KBM-7 (cell line): ENCODE measurements at regions not wholly inside any gene's neighbourhood (a gene's known extent, or its start where the extent isn't known, plus 50 kb on each side); places are given as distances from the start of the nearest gene placed in this dataset.

Experiments used
- DNase-seq: peaks from one replicate; pipeline ENCODE4 v3.0.0-alpha.2; 2015
- in situ Hi-C: fragments of 300-500 bp; cut with MboI; formaldehyde crosslinking; loops from 2 replicates; pipeline ENCODE4 v1.14.3; 2020; ENCODE audit warnings: low sequenced_read_pairs, low pct_unique_long_range_greater_than_20kb, mixed read lengths

DNA sequence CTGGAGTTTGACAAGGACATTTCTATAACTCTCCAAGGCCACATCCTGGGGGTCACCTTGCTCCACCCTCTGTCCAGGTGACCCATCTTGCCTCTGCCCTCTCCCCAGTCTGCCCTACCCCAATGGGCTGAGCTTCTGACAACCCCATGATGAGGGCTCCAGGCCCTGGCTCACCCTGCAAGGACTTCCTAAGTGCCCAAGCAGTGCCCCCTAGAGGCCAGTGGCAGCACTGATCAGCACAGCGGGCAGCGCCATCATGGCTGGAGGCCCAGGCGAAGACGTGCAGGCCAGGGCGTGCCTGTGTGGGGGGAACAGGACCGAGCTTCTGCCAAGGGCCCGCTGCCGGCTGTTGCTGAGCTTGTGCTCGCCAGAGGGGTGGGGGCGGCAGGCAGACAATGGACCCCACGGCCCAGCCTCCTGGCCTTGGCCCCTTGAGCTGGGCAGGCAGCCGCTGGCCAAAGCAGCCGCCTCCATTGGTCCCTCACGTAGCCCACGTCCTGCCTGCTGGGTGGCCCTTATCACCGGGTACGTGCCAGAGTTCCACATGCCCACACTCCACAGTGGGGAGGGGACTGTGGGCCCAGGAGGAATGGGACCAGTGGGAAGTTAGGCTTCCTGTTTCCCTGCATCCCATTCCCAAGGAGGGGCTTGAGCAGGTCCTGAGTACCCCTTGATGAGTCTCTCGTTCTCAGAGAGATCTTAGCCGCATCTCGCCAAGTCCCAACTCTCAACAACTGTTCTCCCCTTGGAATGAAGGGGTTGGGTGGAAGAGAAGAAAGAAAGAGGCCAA, 64.3 kb downstream of the MRPL14 start:
- in situ Hi-C loops = no loop called here

DNA sequence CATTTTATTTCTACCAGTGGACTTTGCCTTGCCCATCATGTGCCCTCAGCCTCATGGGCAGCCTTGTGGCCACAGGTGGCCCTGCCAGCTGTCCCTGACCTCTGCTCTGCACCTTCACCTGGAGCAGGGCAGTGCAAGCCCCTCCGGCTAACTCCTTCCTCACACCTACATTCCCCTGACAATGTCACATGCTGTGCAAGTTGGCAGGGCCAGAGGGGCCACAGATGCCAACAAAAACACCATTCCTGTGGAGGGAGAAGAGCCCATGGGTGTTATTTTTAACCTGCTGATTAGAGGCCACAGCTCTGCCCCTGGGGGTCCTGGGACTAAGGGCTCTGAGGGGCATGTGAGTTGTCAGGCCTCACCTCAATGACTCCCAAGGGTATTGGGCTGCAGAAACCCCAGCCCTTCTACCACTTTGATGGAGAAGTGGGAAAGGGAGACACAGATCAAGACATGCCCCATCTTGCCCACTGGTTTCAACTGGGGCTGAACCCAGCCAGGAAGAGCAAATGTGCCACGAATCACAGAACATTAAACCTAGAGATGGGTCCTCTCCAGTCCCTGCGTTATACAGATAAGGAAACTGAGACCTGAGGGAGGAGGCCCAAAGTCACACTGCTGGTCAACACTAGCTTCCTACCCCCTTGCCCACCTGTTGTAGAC, 65.0 kb downstream of the MRPL14 start:
- no peak for DNase-seq
- in situ Hi-C loops = no loop called here

More for the DNA sequence above, 64.3 kb downstream of the MRPL14 start:
- peak; percentile 62 for DNase-seq

DNA sequence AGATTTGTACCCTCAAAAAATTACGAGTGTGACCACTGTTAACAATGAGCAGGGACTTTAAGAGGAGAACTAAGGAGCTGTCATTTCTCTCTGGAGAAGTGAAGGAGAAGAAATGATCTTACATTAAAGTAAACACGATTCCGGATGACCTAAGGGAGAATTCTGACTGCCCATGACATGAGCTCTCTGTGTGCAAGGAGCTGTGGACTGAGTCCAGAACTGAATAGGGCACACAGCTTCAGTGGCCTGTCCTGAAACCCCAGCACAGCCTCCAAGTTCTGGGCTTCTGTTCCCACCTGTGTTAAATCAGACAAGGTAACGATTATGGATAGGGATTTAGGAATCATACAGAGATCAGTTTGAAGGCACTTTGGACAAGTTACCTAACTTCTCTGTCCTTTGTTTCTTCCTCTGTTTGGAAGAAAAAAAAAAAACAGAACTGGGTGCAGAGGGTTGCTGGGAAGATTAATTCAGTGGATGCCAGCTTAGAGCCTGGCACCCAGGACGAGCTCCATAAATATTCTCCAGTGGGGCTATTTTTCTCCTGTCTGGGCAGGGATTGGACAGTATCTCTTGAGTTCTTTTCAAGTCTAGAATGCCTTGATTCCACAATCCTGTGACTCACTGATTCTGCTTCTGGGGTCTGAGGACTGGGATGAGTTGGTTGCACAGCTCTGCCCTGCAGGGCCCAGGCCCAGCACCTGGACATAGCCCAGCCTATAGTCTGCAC, 65.7 kb downstream of the MRPL14 start:
- no peak for DNase-seq
- in situ Hi-C loops = no loop called here

DNA sequence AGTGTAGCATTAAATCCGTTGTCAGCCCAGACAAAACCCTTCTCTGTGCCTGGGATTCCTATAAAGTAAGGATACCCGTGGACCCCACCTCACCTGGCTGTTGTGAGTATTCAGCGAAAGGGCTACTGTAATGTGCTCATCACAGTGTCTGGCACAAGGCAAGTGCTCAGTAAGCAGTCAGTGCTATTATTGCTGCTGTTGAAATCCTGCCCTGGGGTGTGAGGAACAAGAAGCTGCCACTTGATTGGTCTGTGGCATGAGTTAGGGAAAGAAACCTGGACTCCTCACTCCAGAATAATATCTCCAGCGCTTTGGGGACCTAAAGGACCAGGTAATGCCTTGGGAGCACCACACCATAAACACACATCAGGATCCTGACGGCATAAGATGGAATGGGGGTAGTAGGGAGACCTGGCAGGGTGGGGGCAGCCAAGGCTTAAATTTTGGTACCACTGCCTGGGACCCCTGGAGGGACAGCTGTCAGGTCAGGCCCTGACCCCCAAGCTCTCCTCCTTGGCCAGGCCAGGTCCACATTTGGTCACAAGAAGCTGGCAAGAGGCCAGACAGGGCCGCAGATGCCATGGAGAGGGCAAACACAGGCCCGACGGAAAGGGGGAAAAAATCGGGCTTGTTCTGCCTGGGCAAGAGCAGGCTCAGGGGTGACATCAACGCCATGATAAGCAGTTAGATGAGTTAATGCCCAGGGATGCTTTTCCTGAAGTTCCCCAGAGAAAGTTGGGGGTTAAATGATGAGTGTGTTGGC, 66.5 kb downstream of the MRPL14 start:
- no peak for DNase-seq
- in situ Hi-C loops = no loop called here

DNA sequence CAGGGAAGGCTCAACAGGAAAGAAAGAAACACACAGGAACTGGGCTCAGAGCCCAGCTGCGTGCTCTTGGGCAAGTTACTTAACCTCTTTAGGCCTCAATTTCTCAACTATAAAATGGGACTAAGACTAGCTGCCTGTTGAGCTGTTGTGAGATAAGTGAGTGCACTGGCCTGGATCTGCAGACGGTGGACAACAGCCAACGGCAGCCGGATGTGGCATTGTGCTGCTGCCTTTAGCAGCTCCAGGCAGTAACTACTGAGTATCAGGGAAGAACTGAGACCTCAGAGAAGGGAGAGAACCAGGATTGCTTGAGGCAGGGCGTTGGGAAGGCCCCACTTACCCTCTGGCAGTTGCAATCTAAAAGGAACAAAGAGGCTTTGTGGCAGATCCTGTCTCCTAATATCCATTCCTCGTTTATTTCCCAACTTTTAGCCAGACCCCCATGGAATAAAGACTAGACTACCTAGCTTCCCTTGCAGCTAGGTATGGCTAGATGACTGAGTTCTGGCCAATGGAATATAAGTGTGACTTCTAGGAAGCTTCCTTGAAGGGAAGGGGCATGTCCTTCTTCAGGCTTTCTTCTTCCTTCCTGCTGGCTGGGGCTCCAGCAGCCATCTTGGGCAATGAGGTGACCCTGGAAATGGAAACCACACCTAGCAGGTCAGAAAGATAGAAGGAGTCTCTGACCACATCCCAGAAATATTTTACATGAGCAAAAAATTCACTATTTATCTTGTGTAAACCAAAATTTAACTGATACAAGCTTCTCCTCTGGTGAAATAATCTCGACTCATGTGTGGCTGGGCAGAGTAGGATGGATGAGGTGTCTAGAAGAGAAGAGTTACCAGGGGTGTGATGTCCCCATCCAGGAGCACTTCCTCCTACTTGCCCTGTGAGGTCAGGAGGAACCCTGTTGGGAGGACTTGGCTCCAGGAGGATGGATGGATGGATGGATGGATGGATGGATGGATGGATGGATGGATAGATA, 67.6 kb downstream of the MRPL14 start:
- in situ Hi-C loops = no loop called here
- no peak for DNase-seq

DNA sequence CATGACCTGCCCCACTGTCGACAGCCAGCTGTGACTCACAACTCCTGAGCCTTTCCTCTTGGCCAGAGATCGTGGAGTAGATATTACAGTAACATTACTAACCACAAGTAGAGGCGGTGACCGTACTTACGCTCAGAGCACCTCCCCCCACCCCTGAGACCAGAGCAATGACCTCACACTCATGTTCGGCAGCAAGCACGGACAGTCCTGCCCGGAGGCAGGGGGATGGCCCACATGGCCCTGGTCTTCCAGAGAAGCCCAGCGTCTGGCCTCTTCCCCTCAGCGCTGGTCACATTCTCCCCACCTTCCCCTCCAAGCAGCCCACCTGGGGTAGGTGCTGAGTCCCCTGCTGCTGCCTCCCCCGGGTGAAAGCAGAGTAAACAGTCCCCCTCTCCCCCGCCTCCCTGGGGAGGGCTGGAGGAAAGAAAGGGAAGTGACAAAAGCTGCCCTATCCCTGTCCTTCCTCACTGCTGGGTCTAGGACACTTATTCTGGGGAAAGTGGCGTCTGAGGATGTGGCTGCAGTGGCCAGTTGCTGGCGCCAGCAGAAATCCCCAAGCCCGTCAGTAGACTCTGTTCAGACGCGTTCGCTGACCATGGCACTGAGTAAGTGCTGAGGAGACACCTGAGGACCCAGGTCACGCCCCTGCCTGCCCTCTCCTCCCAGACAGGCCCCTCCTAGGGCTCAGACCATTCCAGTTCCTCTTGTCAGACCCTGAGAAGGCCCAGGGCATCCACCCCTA, 68.5 kb downstream of the MRPL14 start:
- in situ Hi-C loops = no loop called here

DNA sequence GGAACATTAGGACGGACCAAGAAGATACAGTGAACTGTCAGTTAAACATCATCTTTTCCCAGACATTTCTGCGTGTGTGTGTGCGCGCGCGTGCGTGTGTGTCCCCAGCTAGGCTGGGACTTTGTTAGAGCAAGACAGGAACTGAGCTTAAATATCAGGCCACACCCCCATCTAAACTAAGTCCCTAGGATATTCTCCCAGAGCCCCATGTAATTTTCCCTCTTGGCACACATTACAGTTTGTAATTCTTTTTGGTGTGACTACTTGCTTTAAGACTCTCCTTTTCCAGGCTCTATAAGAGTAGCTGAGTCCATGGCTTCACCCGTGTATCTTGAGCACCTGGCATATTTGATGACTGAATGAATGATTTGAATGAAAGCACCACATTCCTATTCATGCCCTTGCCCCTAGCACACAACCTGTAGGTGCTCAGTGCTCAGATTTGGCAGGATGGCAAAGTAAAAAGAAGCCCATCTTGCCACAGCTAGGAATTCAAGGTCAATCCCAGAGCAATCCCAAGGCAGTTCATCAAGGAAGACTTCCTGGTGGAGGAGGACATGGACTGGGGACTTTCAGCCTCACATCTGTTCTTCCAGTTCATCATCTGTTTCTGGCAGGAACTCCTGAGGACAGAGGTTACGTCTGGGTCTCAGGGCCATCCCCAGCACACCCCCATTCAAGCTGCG, 69.2 kb downstream of the MRPL14 start:
- no peak for DNase-seq
- in situ Hi-C loops = no loop called here

More for the DNA sequence above, 68.5 kb downstream of the MRPL14 start:
- DNase-seq = peak; percentile 96

DNA sequence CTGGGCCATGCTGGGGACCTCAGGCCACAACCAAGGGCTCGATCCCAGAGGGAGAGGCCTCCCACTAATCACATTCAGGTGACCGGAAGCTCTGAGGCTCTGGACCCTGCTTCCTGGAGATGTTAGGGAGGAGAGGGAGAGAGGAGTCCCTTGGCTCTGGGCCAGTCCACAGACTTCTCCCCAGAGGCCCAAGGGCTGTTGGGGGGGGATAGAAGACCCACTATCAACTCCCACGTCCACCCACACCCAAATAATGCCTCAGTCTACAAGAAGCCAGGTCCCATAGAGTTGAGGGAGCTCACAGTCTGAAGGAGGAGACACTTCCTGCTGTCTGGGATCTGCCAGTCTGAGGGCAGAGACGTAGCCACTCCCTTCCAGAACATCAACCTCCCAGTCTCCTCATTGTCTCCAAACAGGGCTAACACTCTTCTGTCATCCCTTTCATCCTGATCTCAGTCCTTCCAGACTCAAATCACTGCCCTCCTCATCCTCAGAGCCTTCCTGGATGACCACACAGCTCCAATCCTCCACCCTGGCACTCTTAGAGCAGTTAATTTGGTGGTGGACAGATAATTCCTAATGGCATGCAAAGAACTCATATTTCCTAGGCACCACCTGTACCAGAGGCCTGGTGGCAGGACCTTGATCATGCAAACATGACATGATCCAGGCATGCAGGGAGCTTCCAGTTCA, 69.9 kb downstream of the MRPL14 start:
- DNase-seq = no peak
- in situ Hi-C loops = no loop called here

DNA sequence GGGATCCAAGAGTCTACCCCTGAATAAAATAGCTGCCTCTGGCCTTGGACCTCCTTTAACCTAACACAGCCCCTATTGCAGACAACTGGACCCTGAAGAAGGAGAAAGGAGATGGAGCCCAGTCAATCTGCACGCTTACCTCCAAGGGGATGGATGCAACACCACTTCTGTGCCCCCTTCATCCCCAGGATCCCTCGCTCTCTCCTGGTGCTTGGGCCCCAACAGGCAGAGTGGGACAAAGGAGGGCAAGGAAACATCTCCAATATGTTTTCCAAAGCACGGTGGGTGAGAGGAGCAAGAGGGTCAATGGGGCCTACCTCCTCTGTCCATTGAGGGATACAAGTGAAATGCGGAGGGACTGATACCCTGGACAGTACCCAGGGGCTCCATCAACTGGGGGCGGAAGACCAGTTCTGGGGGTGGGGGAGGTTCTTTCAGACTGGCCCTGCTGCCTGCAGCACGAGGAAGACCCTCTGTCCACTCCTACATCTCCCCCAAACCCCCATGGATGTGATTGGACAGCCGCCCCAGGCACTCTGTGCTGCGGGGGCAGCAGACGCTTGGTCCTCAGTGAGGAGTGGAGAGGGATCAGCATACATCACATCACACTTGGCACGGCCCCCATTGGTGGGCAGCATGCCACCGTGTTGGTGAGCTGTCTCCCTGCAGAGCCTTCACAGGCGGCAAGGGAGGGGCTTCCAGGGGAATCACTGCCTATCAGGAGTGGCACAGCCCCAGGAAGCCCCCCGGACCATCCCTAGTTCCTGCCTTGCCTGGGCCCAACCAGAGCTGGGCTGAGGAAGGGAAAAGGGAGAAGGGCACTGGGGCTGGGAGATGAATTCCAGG, 70.6 kb downstream of the MRPL14 start:
- DNase-seq = no peak

DNA sequence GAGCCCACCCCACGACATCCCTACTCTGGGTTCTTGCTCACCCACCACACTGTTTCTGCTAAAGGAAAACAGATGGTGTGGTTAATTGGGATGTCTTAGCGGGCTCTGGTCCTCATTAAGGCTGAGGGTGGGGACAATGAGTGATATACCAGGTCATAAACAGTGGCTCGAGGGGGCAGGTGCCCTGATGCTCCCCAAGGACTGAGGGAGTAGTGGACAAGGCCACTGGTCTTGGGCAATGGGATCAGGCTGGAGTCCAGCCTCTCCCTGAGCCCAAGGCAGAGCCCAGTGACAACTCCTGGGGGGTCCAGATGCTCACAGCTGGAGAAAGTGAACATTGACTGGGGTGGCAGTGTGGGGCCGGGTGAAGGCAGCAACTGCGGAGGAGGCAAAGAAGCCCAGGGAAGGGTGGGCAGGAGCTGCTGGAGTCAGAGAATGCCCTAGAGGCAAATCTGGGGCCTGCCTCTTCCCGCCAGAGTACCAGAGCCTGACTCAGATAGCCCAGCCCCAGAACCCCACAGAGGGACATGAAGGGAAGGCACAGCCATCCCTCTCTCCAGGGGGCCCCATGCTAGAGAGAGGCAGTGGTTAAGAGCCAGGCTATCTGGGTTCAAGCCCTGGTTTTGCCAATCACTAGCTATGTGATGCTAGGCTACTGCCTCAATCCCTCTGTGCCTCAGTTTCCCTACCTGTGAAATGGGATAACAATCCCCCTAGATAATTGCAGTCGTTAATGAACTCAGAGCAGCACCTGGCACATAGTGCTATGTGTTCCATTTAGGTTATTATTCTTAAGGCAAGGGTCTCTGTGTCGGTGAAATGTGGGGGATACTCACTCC, 72.3 kb downstream of the MRPL14 start:
- in situ Hi-C loops = no loop called here
- no peak for DNase-seq

More for the DNA sequence above, 70.6 kb downstream of the MRPL14 start:
- in situ Hi-C loops = no loop called here

DNA sequence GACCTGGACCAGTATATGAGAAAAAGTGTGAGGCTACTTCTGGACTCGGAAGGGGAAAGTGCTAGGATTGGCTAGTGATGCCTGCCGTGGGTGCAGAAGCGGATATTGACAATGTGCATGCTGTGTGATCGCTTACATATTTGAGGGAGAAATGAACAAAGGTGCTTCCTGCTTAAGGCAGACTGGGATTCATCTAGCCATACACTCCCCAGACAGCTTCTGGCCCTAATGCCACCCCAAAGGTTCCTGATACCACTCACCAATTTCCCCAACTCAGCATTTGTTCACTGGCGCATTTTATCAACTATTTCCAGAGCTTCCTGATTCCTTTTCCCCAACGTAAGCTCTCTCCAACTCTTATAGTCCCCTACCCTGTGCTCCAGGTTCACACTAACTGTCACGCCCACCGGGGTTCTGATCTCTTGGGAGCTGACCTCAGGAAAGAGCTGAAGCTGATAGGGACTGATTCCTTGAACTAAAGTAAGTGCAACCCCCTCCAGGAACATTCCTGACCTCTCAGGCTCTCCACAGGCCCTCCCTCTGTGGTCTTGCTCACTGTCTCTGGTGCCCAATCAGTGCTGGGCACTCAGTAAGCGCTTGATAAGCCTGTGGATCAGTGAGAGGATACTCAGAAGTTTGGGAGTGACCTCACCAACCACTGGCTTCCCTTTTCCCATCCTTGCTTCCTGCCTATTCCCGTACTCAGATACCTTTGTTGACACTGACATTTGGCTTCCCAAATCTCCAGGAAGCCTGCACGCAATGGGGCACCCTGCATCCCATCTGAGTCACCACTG, 73.3 kb downstream of the MRPL14 start:
- in situ Hi-C loops = no loop called here
- no peak for DNase-seq

DNA sequence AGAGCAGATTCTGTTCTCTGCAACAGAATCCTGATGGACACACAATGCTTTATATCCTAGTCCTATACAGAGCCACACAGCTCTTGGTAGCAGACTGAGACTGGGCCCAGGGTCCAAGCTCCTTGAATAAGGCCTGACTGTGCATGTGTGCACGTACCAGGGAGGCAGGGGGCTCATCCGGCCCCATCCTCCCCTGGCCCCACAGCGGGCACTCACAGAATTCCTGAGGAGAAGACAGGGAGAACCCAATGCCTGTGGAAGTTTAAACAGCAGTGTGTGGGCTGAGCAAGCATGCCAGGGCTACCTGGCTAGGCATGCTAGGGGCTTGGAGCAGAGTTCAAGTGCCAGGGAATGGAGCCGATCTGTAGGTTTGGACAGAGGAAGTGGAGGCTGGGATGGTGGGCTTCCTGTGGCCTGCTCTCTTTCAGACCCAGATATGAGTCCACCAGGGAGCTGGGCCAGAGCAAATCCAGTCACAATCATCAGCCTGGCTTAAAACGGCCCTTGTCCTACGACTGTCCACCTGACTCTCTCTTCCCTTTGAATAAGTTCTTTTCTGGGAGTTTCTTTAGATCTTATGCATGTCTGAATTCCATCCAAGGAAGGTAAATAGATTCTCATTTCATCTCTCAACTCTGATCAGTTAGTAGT, 74.0 kb downstream of the MRPL14 start:
- no peak for DNase-seq
- in situ Hi-C loops = no loop called here

DNA sequence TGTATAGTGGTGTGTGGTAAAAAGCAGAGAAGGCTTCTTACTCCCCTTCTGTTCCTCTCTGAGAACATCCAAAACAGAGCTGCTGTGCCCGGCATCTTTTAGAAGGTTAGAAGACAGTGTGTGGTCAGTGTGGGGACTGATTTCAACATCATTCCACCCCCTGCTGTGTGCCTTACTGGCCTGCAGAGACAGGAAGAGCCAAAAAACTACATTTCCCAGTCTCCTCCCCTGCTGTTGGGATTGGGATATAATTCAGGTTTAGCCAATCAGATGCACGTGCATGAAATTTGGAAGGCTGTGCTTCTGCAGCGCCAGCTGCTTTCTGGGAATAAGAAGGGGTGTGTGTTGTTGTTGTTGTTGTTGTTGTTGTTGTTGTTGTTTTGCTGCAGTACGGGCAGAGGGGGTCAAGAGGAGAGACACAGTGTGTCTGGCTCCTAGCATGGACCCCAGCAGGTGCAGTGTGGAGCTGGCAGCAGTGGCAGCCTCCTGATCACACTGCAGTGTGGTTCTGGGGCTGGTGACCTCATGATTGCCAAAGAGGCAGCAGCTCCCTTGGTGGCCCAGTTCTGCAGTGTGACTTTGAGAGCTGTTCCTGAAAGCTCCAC, 74.7 kb downstream of the MRPL14 start:
- DNase-seq = peak; percentile 72

More for the DNA sequence above, 74.7 kb downstream of the MRPL14 start:
- in situ Hi-C loops = no loop called here
